CD14-positive monocyte (primary cell): ENCODE measurements at regions not wholly inside any gene's neighbourhood (a gene's known extent, or its start where the extent isn't known, plus 50 kb on each side); places are given as distances from the start of the nearest gene placed in this dataset.

Experiments used
- DNase-seq, 3 donors: peaks; one replicate each; pipeline ENCODE4 v3.0.0-alpha.2; 2011 to 2022
- H2AFZ ChIP-seq: 2 replicates; pipeline ENCODE4 v1.6.0; 2012; ENCODE audit warnings: mild to moderate bottlenecking, low read depth, low read length, inconsistent platforms; ENCODE audit not compliant: insufficient read depth, poor library complexity, severe bottlenecking
- H3K27ac ChIP-seq, 2 donors: 1 replicate in 1 of 2; 2 replicates in 1 of 2; pipeline ENCODE4 v1.5.1; 2012 to 2013; ENCODE audit warnings: low read length in 2 of 2, control low read depth in 1 of 2, inconsistent platforms in 1 of 2, low read depth in 1 of 2, mild to moderate bottlenecking in 1 of 2
- H3K27me3 ChIP-seq, 2 donors: one replicate each; pipeline versions ENCODE4 v1.6.0 to v1.6.1; 2011 to 2013; ENCODE audit warnings: low read length in 2 of 2; ENCODE audit not compliant: control insufficient read depth in 2 of 2, insufficient read depth in 2 of 2
- H3K36me3 ChIP-seq, 2 donors: replicated peaks in 1 of 2; 1 replicate in 1 of 2; 2 replicates in 1 of 2; pipeline versions ENCODE4 v1.5.1 to v1.6.1; 2012 to 2013; ENCODE audit warnings: low read length in 2 of 2, control low read depth in 1 of 2, inconsistent platforms in 1 of 2, mild to moderate bottlenecking in 1 of 2; ENCODE audit not compliant: insufficient read depth in 2 of 2, control insufficient read depth in 1 of 2
- H3K4me1 ChIP-seq, 2 donors: 1 replicate in 1 of 2; 2 replicates in 1 of 2; pipeline versions ENCODE4 v1.5.1 to v1.6.1; 2012 to 2013; ENCODE audit warnings: low read length in 2 of 2, control low read depth in 1 of 2, inconsistent platforms in 1 of 2, mild to moderate bottlenecking in 1 of 2, moderate library complexity in 1 of 2; ENCODE audit not compliant: insufficient read depth in 2 of 2, control insufficient read depth in 1 of 2
- H3K4me2 ChIP-seq: replicated peaks from 2 replicates; pipeline ENCODE3; 2012; ENCODE audit warnings: low read length, moderate library complexity, mild to moderate bottlenecking; ENCODE audit not compliant: poor library complexity, severe bottlenecking; ENCODE audit errors: extremely low read depth
- H3K4me3 ChIP-seq, 3 experiments: fragments of 200-600 bp in 1 of 3; sonication (generic) in 1 of 3; replicated peaks in 1 of 3; 1 replicate in 2 of 3; 2 replicates in 1 of 3; pipeline ENCODE4 v1.5.1; 2011 to 2013; ENCODE audit warnings: low read length in 3 of 3, mild to moderate bottlenecking in 3 of 3, control low read depth in 2 of 3, low read depth in 2 of 3, inconsistent platforms in 1 of 3, moderate library complexity in 1 of 3
- H3K79me2 ChIP-seq: 2 replicates; pipeline ENCODE4 v1.6.0; 2012; ENCODE audit warnings: mild to moderate bottlenecking, control low read depth, inconsistent platforms, low read length, moderate library complexity; ENCODE audit not compliant: insufficient read depth
- H3K9ac ChIP-seq: 2 replicates; pipeline ENCODE4 v1.6.0; 2017; ENCODE audit warnings: low read length, mild to moderate bottlenecking; ENCODE audit not compliant: insufficient read depth, poor library complexity, severe bottlenecking
- H3K9me3 ChIP-seq, 2 donors: replicated peaks in 1 of 2; 1 replicate in 1 of 2; 2 replicates in 1 of 2; pipeline versions ENCODE4 v1.5.1 to v1.6.1; 2012 to 2013; ENCODE audit warnings: low read length in 2 of 2, control low read depth in 1 of 2; ENCODE audit not compliant: control insufficient read depth in 1 of 2, insufficient read depth in 1 of 2
- H4K20me1 ChIP-seq: 2 replicates; pipeline ENCODE4 v1.6.0; 2012; ENCODE audit warnings: mild to moderate bottlenecking, low read length, control low read depth, moderate library complexity; ENCODE audit not compliant: insufficient read depth
- H3K27ac Mint-ChIP-seq, 7 donors: one replicate each; pipeline ENCODE4 v1.8.0; 2020; ENCODE audit warnings: mild to moderate bottlenecking in 7 of 7, mixed read lengths in 7 of 7, moderate library complexity in 6 of 7, inconsistent platforms in 2 of 7
- H3K27me3 Mint-ChIP-seq, 3 donors: one replicate each; pipeline ENCODE4 v1.8.0; 2021 to 2022; ENCODE audit warnings: low read depth in 3 of 3, mild to moderate bottlenecking in 3 of 3, mixed read lengths in 3 of 3, moderate library complexity in 3 of 3, inconsistent platforms in 1 of 3
- H3K36me3 Mint-ChIP-seq, 2 donors: one replicate each; pipeline ENCODE4 v1.8.0; 2020; ENCODE audit warnings: mixed read lengths in 2 of 2, inconsistent platforms in 1 of 2, mild to moderate bottlenecking in 1 of 2
- H3K4me1 Mint-ChIP-seq: one replicate; pipeline ENCODE4 v1.8.0; 2020; ENCODE audit warnings: mild to moderate bottlenecking, mixed read lengths
- H3K4me3 Mint-ChIP-seq, 2 donors: one replicate each; pipeline ENCODE4 v1.8.0; 2020; ENCODE audit warnings: mild to moderate bottlenecking in 2 of 2, mixed read lengths in 2 of 2, moderate library complexity in 1 of 2
- H3K9me3 Mint-ChIP-seq, 7 donors: one replicate each; pipeline ENCODE4 v1.8.0; 2020 to 2022; ENCODE audit warnings: mixed read lengths in 7 of 7, mild to moderate bottlenecking in 6 of 7, moderate library complexity in 6 of 7, inconsistent platforms in 2 of 7
- WGBS: methylation state at CpG from one replicate; pipeline ENCODE4 v1.1.5; 2013; ENCODE audit warnings: missing lambda C conversion rate; ENCODE audit not compliant: insufficient coverage; 5-methylcytosine and 5-hydroxymethylcytosine counted together
- intact Hi-C, 2 donors: fragments of 100-400 bp; cut with micrococcal nuclease; formaldehyde crosslinking; loops; one replicate each; pipeline versions ENCODE4 v1.15.0 to v1.15.1; 2023
- TF ChIP-seq, protein P1 (sequence below): fragments of 200-600 bp; IDR thresholded peaks from one replicate; pipeline ENCODE4 v1.8.0; 2022; ENCODE audit warnings: antibody characterized with exemption, mild to moderate bottlenecking

DNA sequence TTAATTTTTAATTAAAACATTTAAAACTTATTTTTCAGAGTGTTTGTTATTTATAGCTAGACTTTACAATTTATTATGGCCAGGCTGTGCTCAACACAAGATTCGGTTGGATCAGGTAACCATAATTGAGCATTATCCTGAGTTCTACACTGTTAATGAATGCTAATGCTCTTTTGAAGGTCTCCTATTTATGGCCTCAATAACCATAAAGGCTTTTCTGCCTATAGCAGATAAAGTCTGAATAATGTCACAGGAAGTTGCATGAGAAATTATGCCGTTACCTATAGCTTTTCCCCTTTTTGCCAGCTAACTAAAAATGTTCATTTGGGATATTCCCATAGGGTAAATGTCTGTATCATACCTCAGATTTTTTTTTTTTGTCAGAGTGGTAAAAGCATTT lies 269.4 kb upstream of the E2F7 start:
- no peaks in the 10 kb centered on the region for H4K20me1 ChIP-seq
- no peaks in the 10 kb centered on the region for H3K36me3 ChIP-seq
- no peak overlapping the region for H3K4me2 ChIP-seq
- no CpG with 5 or more reads among the region's 2 CpGs for WGBS
- no peaks in the 10 kb centered on the region for H3K36me3 Mint-ChIP-seq
- no peaks in the 10 kb centered on the region for H3K9me3 ChIP-seq
- H3K4me3 ChIP-seq = no peak overlapping the region
- H3K27me3 Mint-ChIP-seq = no peaks in the 10 kb centered on the region
- H3K27ac ChIP-seq = no peak overlapping the region
- no peaks in the 10 kb centered on the region for H3K4me1 ChIP-seq
- no peaks in the 10 kb centered on the region for H3K27me3 ChIP-seq
- H3K4me3 Mint-ChIP-seq = no peak overlapping the region
- no peaks in the 10 kb centered on the region for H3K79me2 ChIP-seq
- TF ChIP-seq, protein P1, sequence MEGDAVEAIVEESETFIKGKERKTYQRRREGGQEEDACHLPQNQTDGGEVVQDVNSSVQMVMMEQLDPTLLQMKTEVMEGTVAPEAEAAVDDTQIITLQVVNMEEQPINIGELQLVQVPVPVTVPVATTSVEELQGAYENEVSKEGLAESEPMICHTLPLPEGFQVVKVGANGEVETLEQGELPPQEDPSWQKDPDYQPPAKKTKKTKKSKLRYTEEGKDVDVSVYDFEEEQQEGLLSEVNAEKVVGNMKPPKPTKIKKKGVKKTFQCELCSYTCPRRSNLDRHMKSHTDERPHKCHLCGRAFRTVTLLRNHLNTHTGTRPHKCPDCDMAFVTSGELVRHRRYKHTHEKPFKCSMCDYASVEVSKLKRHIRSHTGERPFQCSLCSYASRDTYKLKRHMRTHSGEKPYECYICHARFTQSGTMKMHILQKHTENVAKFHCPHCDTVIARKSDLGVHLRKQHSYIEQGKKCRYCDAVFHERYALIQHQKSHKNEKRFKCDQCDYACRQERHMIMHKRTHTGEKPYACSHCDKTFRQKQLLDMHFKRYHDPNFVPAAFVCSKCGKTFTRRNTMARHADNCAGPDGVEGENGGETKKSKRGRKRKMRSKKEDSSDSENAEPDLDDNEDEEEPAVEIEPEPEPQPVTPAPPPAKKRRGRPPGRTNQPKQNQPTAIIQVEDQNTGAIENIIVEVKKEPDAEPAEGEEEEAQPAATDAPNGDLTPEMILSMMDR = no peak
- no peaks in the 10 kb centered on the region for H3K4me1 Mint-ChIP-seq
- H3K27ac Mint-ChIP-seq = no peak overlapping the region
- H3K9ac ChIP-seq = no peak overlapping the region
- no peak for DNase-seq
- H3K9me3 Mint-ChIP-seq = peaks cover 0 to 2% (median 0%) of the 10 kb centered on the region in 7 donors
- intact Hi-C loops = no loop called here
- no peak overlapping the region for H2AFZ ChIP-seq

DNA sequence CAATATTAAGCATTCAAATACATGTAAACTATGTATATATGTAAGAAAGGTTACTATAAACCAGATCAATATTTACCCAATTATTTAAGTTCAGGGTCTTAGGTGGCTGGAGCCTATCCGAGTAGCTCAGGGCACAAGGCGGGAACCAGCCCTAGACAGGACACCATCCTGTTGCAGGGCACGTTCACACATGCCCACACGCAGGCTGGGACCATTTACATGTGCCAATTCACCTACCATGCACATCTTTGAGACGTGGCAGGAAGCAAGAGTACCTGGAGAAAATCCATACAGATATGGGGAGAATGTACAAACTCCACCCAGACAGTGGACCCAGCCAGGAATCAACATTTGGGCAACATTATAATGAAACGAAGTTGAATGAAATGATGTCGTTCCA lies 263.0 kb upstream of the E2F7 start:
- 90% methylated on average over 2 of the region's 7 CpGs for WGBS
- H3K27me3 ChIP-seq = peaks cover 28 to 34% of the 10 kb centered on the region in 2 donors
- H3K9ac ChIP-seq = no peak overlapping the region
- Mint-ChIP-seq H3K27ac (no peak overlapping the region), H3K27me3 (peaks cover 37 to 44% (median 41%) of the 10 kb centered on the region in 3 donors), H3K4me3 (no peak overlapping the region), H3K4me1 (peaks cover 16% of the 10 kb centered on the region), H3K9me3 (peaks cover 0 to 8% (median 3%) of the 10 kb centered on the region in 7 donors), H3K36me3 (peaks cover 0 to 4% of the 10 kb centered on the region in 2 donors)
- no peaks in the 10 kb centered on the region for H3K9me3 ChIP-seq
- H2AFZ ChIP-seq = no peak overlapping the region
- TF ChIP-seq, protein P1 = no peak
- H3K27ac ChIP-seq = no peak overlapping the region
- no peaks in the 10 kb centered on the region for H4K20me1 ChIP-seq
- no peak overlapping the region for H3K4me2 ChIP-seq
- no peaks in the 10 kb centered on the region for H3K79me2 ChIP-seq
- H3K4me3 ChIP-seq = no peak overlapping the region
- intact Hi-C loops = no loop called here
- H3K4me1 ChIP-seq = peaks cover 8 to 17% of the 10 kb centered on the region in 2 donors
- no peaks in the 10 kb centered on the region for H3K36me3 ChIP-seq
- DNase-seq = no peak
